ENCODE measurements at regions not wholly inside any gene's neighbourhood (a gene's known extent, or its start where the extent isn't known, plus 50 kb on each side); places are given as distances from the start of the nearest gene placed in this dataset.

GRCh38 chr2:155368934-155369333 is 670.4 kb downstream of the KCNJ3 start:
- TF ChIP-seq CTCF (tag by site-specific recombination; IDR thresholded peaks at IDR 0.05) (no peak), ZNF132 (tag by site-specific recombination; IDR thresholded peaks at IDR 0.05; ENCODE audit: borderline replicate concordance) (no peak), PATZ1 (tag by site-specific recombination; IDR thresholded peaks at IDR 0.05) (no peak), ZNF18 (tag by site-specific recombination; IDR thresholded peaks at IDR 0.05) (no peak), ZNF175 (tag by site-specific recombination; IDR thresholded peaks at IDR 0.05) (no peak), ZNF324 (tag by site-specific recombination; IDR thresholded peaks at IDR 0.05) (no peak), ZNF280D (tag by site-specific recombination; IDR thresholded peaks at IDR 0.05) (no peak), ZNF76 (tag by site-specific recombination; IDR thresholded peaks at IDR 0.05; ENCODE audit: borderline replicate concordance, low read depth) (no peak), REPIN1 (tag by site-specific recombination; IDR thresholded peaks at IDR 0.05; ENCODE audit: low read depth) (no peak), YY1 (tag by site-specific recombination; IDR thresholded peaks at IDR 0.05) (no peak), TRIM28 (IDR thresholded peaks at IDR 0.05; ENCODE audit: borderline replicate concordance, low read length) (no peak), REST (tag by site-specific recombination; IDR thresholded peaks at IDR 0.05) (no peak), ZNF548 (tag by site-specific recombination; IDR thresholded peaks at IDR 0.05) (no peak)
